WTC11 (cell line): ENCODE measurements at regions not wholly inside any gene's neighbourhood (a gene's known extent, or its start where the extent isn't known, plus 50 kb on each side); places are given as distances from the start of the nearest gene placed in this dataset.

ENCODE experiments used
- AFF4 ChIP-seq: sonication (generic); formaldehyde crosslinking; IDR thresholded peaks from 2 replicates; pipeline ENCODE4 v1.8.1; 2023; ENCODE audit warnings: mild to moderate bottlenecking, missing genetic modification reagents, borderline replicate concordance
- ELF4 ChIP-seq: sonication (generic); formaldehyde crosslinking; IDR thresholded peaks from 2 replicates; pipeline ENCODE4 v1.8.1; 2022; ENCODE audit warnings: low read depth, mild to moderate bottlenecking, moderate library complexity, missing genetic modification reagents
- FOXK1 ChIP-seq: sonication (generic); formaldehyde crosslinking; IDR thresholded peaks from 2 replicates; pipeline ENCODE4 v1.8.0; 2022; ENCODE audit warnings: mild to moderate bottlenecking, moderate library complexity, missing genetic modification reagents
- IRF2 ChIP-seq: sonication (generic); formaldehyde crosslinking; IDR thresholded peaks from 2 replicates; pipeline ENCODE4 v1.8.0; 2022; ENCODE audit warnings: low read depth, missing genetic modification reagents, borderline replicate concordance
- JUN ChIP-seq: sonication (generic); formaldehyde crosslinking; IDR thresholded peaks from 2 replicates; pipeline ENCODE4 v1.8.0; 2023; ENCODE audit warnings: mild to moderate bottlenecking, missing genetic modification reagents
- NR2C2 ChIP-seq: sonication (generic); formaldehyde crosslinking; IDR thresholded peaks from 2 replicates; pipeline ENCODE4 v1.8.0; 2022; ENCODE audit warnings: mild to moderate bottlenecking, missing genetic modification reagents
- NR3C1 ChIP-seq: sonication (generic); formaldehyde crosslinking; conservative IDR thresholded peaks from 2 replicates; pipeline ENCODE4 v1.8.1; 2023; ENCODE audit warnings: low read depth, mild to moderate bottlenecking, missing genetic modification reagents
- SMAD4 ChIP-seq: sonication (generic); formaldehyde crosslinking; IDR thresholded peaks from 2 replicates; pipeline ENCODE4 v1.8.0; 2022; ENCODE audit warnings: mild to moderate bottlenecking, missing genetic modification reagents
- ZNF263 ChIP-seq: sonication (generic); formaldehyde crosslinking; IDR thresholded peaks from 2 replicates; pipeline ENCODE4 v1.8.1; 2022; ENCODE audit warnings: low read depth, mild to moderate bottlenecking, moderate library complexity, missing genetic modification reagents
- ZNF317 ChIP-seq: sonication (generic); formaldehyde crosslinking; IDR thresholded peaks from 2 replicates; pipeline ENCODE4 v1.8.1; 2023; ENCODE audit warnings: low read depth, mild to moderate bottlenecking, moderate library complexity, missing genetic modification reagents, borderline replicate concordance
- ZNF512 ChIP-seq: sonication (generic); formaldehyde crosslinking; IDR thresholded peaks from 2 replicates; pipeline ENCODE4 v1.8.1; 2022; ENCODE audit warnings: missing genetic modification reagents, borderline replicate concordance
- TF ChIP-seq, protein P1 (sequence below): sonication (generic); formaldehyde crosslinking; IDR thresholded peaks from 2 replicates; pipeline ENCODE4 v1.8.0; 2022; ENCODE audit warnings: mild to moderate bottlenecking, missing genetic modification reagents
- TF ChIP-seq, protein P2 (sequence below): fragments of 200-600 bp; IDR thresholded peaks from 2 replicates; pipeline ENCODE4 v1.8.0; 2022; ENCODE audit warnings: antibody characterized with exemption
- TF ChIP-seq, protein P3 (sequence below): sonication (generic); formaldehyde crosslinking; IDR thresholded peaks from 2 replicates; pipeline ENCODE4 v1.8.0; 2023; ENCODE audit warnings: missing genetic modification reagents, mild to moderate bottlenecking, borderline replicate concordance

- TF ChIP-seq, protein P1, sequence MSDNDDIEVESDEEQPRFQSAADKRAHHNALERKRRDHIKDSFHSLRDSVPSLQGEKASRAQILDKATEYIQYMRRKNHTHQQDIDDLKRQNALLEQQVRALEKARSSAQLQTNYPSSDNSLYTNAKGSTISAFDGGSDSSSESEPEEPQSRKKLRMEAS = no peak
- TF ChIP-seq ZNF263 (CRISPR knock-in tag) (no peak), ZNF512 (CRISPR knock-in tag) (peak; percentile 81; the same call in 1 of the 2 replicates), AFF4 (CRISPR knock-in tag) (no peak), ZNF317 (no peak), FOXK1 (no peak), JUN (CRISPR knock-in tag) (no peak), SMAD4 (CRISPR knock-in tag) (no peak), NR3C1 (CRISPR knock-in tag) (no peak), IRF2 (CRISPR knock-in tag) (no peak), ELF4 (no peak), NR2C2 (CRISPR knock-in tag) (no peak)
- TF ChIP-seq, protein P2, sequence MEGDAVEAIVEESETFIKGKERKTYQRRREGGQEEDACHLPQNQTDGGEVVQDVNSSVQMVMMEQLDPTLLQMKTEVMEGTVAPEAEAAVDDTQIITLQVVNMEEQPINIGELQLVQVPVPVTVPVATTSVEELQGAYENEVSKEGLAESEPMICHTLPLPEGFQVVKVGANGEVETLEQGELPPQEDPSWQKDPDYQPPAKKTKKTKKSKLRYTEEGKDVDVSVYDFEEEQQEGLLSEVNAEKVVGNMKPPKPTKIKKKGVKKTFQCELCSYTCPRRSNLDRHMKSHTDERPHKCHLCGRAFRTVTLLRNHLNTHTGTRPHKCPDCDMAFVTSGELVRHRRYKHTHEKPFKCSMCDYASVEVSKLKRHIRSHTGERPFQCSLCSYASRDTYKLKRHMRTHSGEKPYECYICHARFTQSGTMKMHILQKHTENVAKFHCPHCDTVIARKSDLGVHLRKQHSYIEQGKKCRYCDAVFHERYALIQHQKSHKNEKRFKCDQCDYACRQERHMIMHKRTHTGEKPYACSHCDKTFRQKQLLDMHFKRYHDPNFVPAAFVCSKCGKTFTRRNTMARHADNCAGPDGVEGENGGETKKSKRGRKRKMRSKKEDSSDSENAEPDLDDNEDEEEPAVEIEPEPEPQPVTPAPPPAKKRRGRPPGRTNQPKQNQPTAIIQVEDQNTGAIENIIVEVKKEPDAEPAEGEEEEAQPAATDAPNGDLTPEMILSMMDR = no peak
- TF ChIP-seq, protein P3, sequence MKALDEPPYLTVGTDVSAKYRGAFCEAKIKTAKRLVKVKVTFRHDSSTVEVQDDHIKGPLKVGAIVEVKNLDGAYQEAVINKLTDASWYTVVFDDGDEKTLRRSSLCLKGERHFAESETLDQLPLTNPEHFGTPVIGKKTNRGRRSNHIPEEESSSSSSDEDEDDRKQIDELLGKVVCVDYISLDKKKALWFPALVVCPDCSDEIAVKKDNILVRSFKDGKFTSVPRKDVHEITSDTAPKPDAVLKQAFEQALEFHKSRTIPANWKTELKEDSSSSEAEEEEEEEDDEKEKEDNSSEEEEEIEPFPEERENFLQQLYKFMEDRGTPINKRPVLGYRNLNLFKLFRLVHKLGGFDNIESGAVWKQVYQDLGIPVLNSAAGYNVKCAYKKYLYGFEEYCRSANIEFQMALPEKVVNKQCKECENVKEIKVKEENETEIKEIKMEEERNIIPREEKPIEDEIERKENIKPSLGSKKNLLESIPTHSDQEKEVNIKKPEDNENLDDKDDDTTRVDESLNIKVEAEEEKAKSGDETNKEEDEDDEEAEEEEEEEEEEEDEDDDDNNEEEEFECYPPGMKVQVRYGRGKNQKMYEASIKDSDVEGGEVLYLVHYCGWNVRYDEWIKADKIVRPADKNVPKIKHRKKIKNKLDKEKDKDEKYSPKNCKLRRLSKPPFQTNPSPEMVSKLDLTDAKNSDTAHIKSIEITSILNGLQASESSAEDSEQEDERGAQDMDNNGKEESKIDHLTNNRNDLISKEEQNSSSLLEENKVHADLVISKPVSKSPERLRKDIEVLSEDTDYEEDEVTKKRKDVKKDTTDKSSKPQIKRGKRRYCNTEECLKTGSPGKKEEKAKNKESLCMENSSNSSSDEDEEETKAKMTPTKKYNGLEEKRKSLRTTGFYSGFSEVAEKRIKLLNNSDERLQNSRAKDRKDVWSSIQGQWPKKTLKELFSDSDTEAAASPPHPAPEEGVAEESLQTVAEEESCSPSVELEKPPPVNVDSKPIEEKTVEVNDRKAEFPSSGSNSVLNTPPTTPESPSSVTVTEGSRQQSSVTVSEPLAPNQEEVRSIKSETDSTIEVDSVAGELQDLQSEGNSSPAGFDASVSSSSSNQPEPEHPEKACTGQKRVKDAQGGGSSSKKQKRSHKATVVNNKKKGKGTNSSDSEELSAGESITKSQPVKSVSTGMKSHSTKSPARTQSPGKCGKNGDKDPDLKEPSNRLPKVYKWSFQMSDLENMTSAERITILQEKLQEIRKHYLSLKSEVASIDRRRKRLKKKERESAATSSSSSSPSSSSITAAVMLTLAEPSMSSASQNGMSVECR (CRISPR knock-in tag) = no peak
Observed at GRCh38 chr2:199602271-199602895, 144.6 kb upstream of the SATB2 start.
